K562 (cell line): ENCODE measurements at regions not wholly inside any gene's neighbourhood (a gene's known extent, or its start where the extent isn't known, plus 50 kb on each side); places are given as distances from the start of the nearest gene placed in this dataset.

Experiments
- ATAC-seq: fragments of 200-7000 bp; cut with Tn5 transposase; 3 replicates; pipeline ENCODE4 v1.9.1; 2020; ENCODE audit warnings: moderate library complexity
- BruUV-seq: library from RNA; stranded (reverse); fragments of 400-500 nt; replicated peaks from 2 replicates; lab custom pipeline; 2021; lab: Mats Ljungman, UMichigan
- CTCF ChIA-PET: fragments of 300-600 bp; formaldehyde crosslinking; extraction: SDS; loops from one replicate; lab custom pipeline; 2021; ENCODE audit warnings: low intra/inter-chr PET ratio; lab: Yijun Ruan, JAX
- POLR2A ChIA-PET: fragments of 300-600, 350-650 bp; sonication (Branson Sonifier 250); formaldehyde crosslinking; extraction: SDS; loops from one replicate; lab custom pipeline; 2021; ENCODE audit warnings: antibody characterized with exemption, inconsistent platforms; lab: Yijun Ruan, JAX
- DNase-seq, 4 experiments: peaks; one replicate each; pipeline versions ENCODE4 v3.0.0 to v3.0.0-alpha.2; 2011 to 2018; ENCODE audit warnings: low spot score in 3 of 4, mixed read lengths in 3 of 4; ENCODE audit errors: extremely low read depth in 1 of 4
- FAIRE-seq: peaks from 2 replicates; lab custom pipeline; 2011; peaks lifted over from hg19 to GRCh38; lab: Jason Lieb, UNC
- H2AFZ ChIP-seq: 2 replicates; pipeline ENCODE4 v1.6.0; 2011; ENCODE audit warnings: low read depth, low read length, control low read depth, inconsistent platforms
- H3K27ac ChIP-seq: fragments of 200-600 bp; 3 replicates; pipeline ENCODE4 v1.8.0; 2011; ENCODE audit warnings: low read depth, mild to moderate bottlenecking, control low read depth, inconsistent platforms, low read length, moderate library complexity, mixed read lengths; ENCODE audit errors: extremely low read depth
- H3K27me3 ChIP-seq, 2 experiments: fragments of 300-600 bp in 1 of 2; 2 replicates in 1 of 2; 3 replicates in 1 of 2; pipeline versions ENCODE4 v1.6.0 to v1.8.0; 2011; ENCODE audit warnings: inconsistent platforms in 2 of 2, low read length in 2 of 2, mild to moderate bottlenecking in 1 of 2, mixed read lengths in 1 of 2, moderate library complexity in 1 of 2; ENCODE audit not compliant: control insufficient read depth in 2 of 2, insufficient read depth in 2 of 2
- H3K36me3 ChIP-seq: fragments of 300-600 bp; 3 replicates; pipeline ENCODE4 v1.8.0; 2011; ENCODE audit warnings: mild to moderate bottlenecking, low read length, inconsistent platforms; ENCODE audit not compliant: control insufficient read depth, insufficient read depth
- H3K4me1 ChIP-seq, 2 experiments: fragments of 200-600 bp in 1 of 2; replicated peaks in 1 of 2; 2 replicates in 1 of 2; 3 replicates in 1 of 2; pipeline versions ENCODE4 v1.5.1 to v1.8.0; 2011; ENCODE audit warnings: inconsistent platforms in 2 of 2, low read length in 2 of 2, mild to moderate bottlenecking in 1 of 2, mixed read lengths in 1 of 2, moderate library complexity in 1 of 2; ENCODE audit not compliant: control insufficient read depth in 2 of 2, insufficient read depth in 2 of 2
- H3K4me2 ChIP-seq: 2 replicates; pipeline ENCODE4 v1.6.1; 2011; ENCODE audit warnings: low read length, control low read depth, inconsistent platforms, mixed read lengths; ENCODE audit not compliant: insufficient read depth
- H3K4me3 ChIP-seq: fragments of 200-600 bp; sonication (generic), shearing (Covaris generic); 2 replicates; pipeline ENCODE4 v1.5.1; 2016; ENCODE audit warnings: control low read depth, inconsistent platforms
- H3K79me2 ChIP-seq: fragments of 200-600 bp; 3 replicates; pipeline ENCODE4 v1.8.0; 2011; ENCODE audit warnings: low read length, inconsistent platforms; ENCODE audit not compliant: control insufficient read depth, insufficient read depth
- H3K9ac ChIP-seq, 2 experiments: 2 replicates each; pipeline versions ENCODE4 v1.6.0 to v1.6.1; 2011; ENCODE audit warnings: low read depth in 2 of 2, low read length in 2 of 2, control low read depth in 1 of 2, inconsistent platforms in 1 of 2, mild to moderate bottlenecking in 1 of 2, mixed read lengths in 1 of 2; ENCODE audit not compliant: insufficient read depth in 1 of 2
- H3K9me1 ChIP-seq: one replicate; pipeline ENCODE4 v1.6.0; 2011; ENCODE audit warnings: inconsistent platforms, mild to moderate bottlenecking, low read length, moderate library complexity; ENCODE audit not compliant: control insufficient read depth, insufficient read depth
- H3K9me3 ChIP-seq: replicated peaks from 2 replicates; pipeline ENCODE4 v1.5.1; 2011; ENCODE audit warnings: low read depth, low read length, inconsistent platforms; ENCODE audit not compliant: control insufficient read depth, insufficient read depth
- H4K20me1 ChIP-seq: replicated peaks from 2 replicates; pipeline ENCODE4 v1.6.1; 2011; ENCODE audit warnings: low read length, inconsistent platforms, mixed read lengths; ENCODE audit not compliant: control insufficient read depth, insufficient read depth
- CXXC5 ChIP-seq: fragments of 250-450 bp; sonication (Bioruptor Pico); IDR thresholded peaks from 2 replicates; pipeline ENCODE4 v1.8.0; 2022; ENCODE audit warnings: inconsistent platforms, mild to moderate bottlenecking, moderate library complexity
- GABPA ChIP-seq: fragments of 200-800 bp; sonication (Bioruptor generic); conservative IDR thresholded peaks from 2 replicates; pipeline ENCODE4 v1.6.1; 2016; ENCODE audit warnings: low read depth, missing genetic modification characterization, missing compliant biosample characterization
- NFATC3 ChIP-seq: fragments of 450-650 bp; IDR thresholded peaks from 2 replicates; pipeline ENCODE4 v1.6.1; 2017; ENCODE audit warnings: mild to moderate bottlenecking
- ZNF316 ChIP-seq: fragments of 450-650 bp; IDR thresholded peaks from 2 replicates; pipeline ENCODE4 v1.6.1; 2016
- WGBS: fragments of 100-300 bp; shearing (Covaris generic); methylation state at CpG from one replicate; pipeline ENCODE4 v1.1.6; 2016; ENCODE audit warnings: low coverage, mixed read lengths; ENCODE audit not compliant: insufficient coverage; ENCODE audit errors: missing lambda C conversion rate; 5-methylcytosine and 5-hydroxymethylcytosine counted together
- in situ Hi-C: fragments of 300-500 bp; cut with MboI; formaldehyde crosslinking; loops from 4 replicates; pipeline ENCODE4 v1.15.0; 2018; ENCODE audit warnings: inconsistent platforms, mixed read lengths
- intact Hi-C: fragments of 100-400 bp; cut with micrococcal nuclease; formaldehyde crosslinking; loops from 2 replicates; pipeline ENCODE4 v1.14.2; 2022
- TF ChIP-seq, protein P1 (sequence below): sonication (generic); formaldehyde crosslinking; IDR thresholded peaks from 2 replicates; pipeline ENCODE4 v1.8.1; 2023; ENCODE audit warnings: mild to moderate bottlenecking, missing genetic modification reagents
- TF ChIP-seq, protein P2 (sequence below), 3 experiments: IDR thresholded peaks in 2 of 3; conservative IDR thresholded peaks in 1 of 3; 2 replicates each; pipeline ENCODE4 v1.5.1; 2011 to 2012; ENCODE audit warnings: low read length in 3 of 3, mild to moderate bottlenecking in 3 of 3, control low read depth in 2 of 3, improper control_type of control experiment in 1 of 3, inconsistent platforms in 1 of 3, low read depth in 1 of 3, mixed read lengths in 1 of 3, moderate library complexity in 1 of 3; ENCODE audit not compliant: insufficient read depth in 2 of 3

DNA sequence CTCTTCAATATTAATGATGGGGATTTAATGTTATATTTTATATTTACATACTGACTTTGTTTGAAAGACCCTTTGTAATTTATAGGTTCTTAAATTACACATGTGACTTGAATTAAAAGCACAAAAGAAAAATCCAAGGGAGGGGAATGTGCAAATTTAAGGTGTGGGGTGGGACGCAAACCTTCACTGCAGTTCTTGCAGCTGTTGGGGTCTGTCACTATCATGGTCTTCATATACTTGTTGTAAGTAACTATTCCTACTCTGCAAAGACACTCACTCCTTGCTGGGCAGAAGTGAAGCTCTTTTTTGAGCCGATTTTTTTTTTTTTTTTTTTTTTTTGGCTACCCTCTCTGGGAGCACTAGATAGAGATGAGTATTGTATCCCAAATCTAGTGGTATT is 505.3 kb downstream of the ARHGEF28 start:
- H3K4me2 ChIP-seq: no peak overlapping the region
- ATAC-seq: no peak
- ChIA-PET POLR2A (no interaction called here), CTCF (no interaction called here)
- H4K20me1 ChIP-seq: no peaks in the 10 kb centered on the region
- H2AFZ ChIP-seq: no peak overlapping the region
- no peaks in the 10 kb centered on the region for H3K79me2 ChIP-seq
- DNase-seq: no peak
- H3K9ac ChIP-seq: no peak overlapping the region
- 0% methylated on average over 2 of the region's 2 CpGs for WGBS
- H3K9me1 ChIP-seq: no peaks in the 10 kb centered on the region
- no peak overlapping the region for H3K4me3 ChIP-seq
- BruUV-seq: no TSS peak
- no peak overlapping the region for H3K27ac ChIP-seq
- no peak for FAIRE-seq
- H3K27me3 ChIP-seq: peaks cover 0 to 9% of the 10 kb centered on the region in 2 experiments; a peak in 2 of 5 replicates
- no peaks in the 10 kb centered on the region for H3K4me1 ChIP-seq
- in situ Hi-C loops: no loop called here
- intact Hi-C loops: no loop called here
- TF ChIP-seq, protein P1, sequence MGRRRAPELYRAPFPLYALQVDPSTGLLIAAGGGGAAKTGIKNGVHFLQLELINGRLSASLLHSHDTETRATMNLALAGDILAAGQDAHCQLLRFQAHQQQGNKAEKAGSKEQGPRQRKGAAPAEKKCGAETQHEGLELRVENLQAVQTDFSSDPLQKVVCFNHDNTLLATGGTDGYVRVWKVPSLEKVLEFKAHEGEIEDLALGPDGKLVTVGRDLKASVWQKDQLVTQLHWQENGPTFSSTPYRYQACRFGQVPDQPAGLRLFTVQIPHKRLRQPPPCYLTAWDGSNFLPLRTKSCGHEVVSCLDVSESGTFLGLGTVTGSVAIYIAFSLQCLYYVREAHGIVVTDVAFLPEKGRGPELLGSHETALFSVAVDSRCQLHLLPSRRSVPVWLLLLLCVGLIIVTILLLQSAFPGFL (CRISPR knock-in tag): no peak
- TF ChIP-seq CXXC5: no peak
- no peak for TF ChIP-seq ZNF316
- TF ChIP-seq GABPA (tag): no peak
- TF ChIP-seq, protein P2, sequence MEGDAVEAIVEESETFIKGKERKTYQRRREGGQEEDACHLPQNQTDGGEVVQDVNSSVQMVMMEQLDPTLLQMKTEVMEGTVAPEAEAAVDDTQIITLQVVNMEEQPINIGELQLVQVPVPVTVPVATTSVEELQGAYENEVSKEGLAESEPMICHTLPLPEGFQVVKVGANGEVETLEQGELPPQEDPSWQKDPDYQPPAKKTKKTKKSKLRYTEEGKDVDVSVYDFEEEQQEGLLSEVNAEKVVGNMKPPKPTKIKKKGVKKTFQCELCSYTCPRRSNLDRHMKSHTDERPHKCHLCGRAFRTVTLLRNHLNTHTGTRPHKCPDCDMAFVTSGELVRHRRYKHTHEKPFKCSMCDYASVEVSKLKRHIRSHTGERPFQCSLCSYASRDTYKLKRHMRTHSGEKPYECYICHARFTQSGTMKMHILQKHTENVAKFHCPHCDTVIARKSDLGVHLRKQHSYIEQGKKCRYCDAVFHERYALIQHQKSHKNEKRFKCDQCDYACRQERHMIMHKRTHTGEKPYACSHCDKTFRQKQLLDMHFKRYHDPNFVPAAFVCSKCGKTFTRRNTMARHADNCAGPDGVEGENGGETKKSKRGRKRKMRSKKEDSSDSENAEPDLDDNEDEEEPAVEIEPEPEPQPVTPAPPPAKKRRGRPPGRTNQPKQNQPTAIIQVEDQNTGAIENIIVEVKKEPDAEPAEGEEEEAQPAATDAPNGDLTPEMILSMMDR (IDR thresholded peaks at IDR 0.05 in 2 of 3, conservative IDR thresholded peaks at IDR 0.05 in 1 of 3; ENCODE audit: insufficient read depth in 2 of 3, low read depth in 1 of 3, low read length in 3 of 3): no peak
- no peak for TF ChIP-seq NFATC3
- no peaks in the 10 kb centered on the region for H3K9me3 ChIP-seq
- no peaks in the 10 kb centered on the region for H3K36me3 ChIP-seq
